Epithelial cell of esophagus (primary cell): ENCODE measurements at regions not wholly inside any gene's neighbourhood (a gene's known extent, or its start where the extent isn't known, plus 50 kb on each side); places are given as distances from the start of the nearest gene placed in this dataset.

Experiments
- DNase-seq: peaks from one replicate; pipeline ENCODE4 v3.0.0; 2010; ENCODE audit warnings: low read depth
- H3K4me3 ChIP-seq: 2 replicates; pipeline ENCODE4 v1.5.1; 2011; ENCODE audit warnings: mild to moderate bottlenecking, low read length, control low read depth
- TF ChIP-seq, protein P1 (sequence below): IDR thresholded peaks from 2 replicates; pipeline ENCODE4 v1.5.1; 2011; ENCODE audit warnings: low read depth, mild to moderate bottlenecking, low read length, control low read depth, inconsistent platforms; ENCODE audit not compliant: insufficient read depth; ENCODE audit errors: missing control alignments

DNA sequence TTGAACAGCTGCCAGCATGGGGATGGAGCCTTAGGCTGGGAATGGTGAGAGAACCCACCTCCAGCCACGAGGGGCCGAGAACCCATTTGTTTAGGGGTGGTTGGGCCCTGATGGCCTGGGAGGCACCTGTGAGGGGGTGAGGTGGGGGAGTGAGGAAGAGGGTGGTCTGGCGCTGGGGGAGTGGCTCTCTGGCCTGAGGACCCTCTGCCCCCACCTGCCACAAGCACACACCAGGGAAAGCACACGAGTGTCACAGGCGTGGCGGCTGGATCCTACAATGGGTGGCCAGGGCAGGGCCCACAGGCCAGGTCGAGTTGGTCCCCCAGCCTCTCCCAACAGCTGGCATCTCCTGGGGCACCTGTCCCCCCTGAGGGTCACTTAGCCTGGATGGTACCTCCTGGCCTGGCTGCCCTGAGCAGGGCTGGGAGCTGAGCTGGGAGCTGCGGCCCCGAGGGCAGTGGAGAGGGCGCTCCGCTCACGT, 340.5 kb downstream of the TMEM121 start:
- TF ChIP-seq, protein P1, sequence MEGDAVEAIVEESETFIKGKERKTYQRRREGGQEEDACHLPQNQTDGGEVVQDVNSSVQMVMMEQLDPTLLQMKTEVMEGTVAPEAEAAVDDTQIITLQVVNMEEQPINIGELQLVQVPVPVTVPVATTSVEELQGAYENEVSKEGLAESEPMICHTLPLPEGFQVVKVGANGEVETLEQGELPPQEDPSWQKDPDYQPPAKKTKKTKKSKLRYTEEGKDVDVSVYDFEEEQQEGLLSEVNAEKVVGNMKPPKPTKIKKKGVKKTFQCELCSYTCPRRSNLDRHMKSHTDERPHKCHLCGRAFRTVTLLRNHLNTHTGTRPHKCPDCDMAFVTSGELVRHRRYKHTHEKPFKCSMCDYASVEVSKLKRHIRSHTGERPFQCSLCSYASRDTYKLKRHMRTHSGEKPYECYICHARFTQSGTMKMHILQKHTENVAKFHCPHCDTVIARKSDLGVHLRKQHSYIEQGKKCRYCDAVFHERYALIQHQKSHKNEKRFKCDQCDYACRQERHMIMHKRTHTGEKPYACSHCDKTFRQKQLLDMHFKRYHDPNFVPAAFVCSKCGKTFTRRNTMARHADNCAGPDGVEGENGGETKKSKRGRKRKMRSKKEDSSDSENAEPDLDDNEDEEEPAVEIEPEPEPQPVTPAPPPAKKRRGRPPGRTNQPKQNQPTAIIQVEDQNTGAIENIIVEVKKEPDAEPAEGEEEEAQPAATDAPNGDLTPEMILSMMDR: no peak
- no peak overlapping the region for H3K4me3 ChIP-seq
- no peak for DNase-seq

DNA sequence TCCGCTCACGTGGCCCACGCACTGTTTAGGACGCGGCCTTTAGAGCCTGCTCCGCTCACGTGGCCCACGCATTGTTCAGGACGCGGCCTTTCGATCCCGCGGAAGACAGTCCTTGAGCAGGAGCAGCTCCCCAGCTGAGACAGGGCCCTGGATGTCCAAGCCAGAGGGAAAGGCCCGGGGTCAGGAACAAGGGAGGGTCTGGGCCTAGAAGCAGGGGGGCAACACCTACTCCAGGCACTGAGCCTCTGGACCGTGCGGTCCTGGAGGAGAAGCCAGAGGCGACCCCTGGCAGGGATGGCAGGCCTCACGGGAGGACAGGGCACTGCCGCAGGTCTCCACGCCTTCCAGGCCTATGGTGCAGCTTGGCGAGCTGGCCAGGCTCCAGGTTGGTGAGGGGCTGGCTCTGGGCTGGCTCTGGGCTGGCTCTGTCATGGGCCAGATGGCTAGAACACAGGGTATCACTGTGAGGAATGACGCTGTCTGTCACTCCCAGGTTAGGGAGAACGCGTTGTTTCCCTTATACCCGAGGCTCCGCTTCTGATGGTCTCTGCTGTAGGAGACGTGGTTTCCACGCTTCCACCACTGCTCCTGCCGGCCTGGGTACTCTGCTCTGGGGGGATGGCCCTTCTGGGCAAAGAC, 341.7 kb downstream of the TMEM121 start:
- H3K4me3 ChIP-seq: no peak overlapping the region
- TF ChIP-seq, protein P1: no peak
- DNase-seq: no peak

DNA sequence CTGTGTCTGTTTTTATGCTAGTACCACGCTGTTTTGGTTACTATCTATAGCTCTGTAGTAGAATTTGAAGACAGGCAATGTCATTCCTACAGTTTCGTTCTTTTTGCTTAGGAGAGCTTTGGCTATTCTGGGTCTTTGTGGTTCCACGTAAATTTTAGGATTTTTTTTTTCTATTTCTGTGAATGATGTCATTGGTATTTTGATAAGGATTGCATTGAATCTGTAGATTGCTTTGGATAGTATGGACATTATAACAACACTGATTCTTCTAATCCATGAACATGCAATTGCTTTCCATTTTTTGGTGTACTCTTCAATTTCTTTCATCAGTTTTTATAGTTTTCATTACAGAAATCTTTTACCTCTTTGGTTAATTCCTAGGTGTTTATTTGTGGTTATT, 345.2 kb downstream of the TMEM121 start:
- no peak for DNase-seq
- TF ChIP-seq, protein P1: no peak

DNA sequence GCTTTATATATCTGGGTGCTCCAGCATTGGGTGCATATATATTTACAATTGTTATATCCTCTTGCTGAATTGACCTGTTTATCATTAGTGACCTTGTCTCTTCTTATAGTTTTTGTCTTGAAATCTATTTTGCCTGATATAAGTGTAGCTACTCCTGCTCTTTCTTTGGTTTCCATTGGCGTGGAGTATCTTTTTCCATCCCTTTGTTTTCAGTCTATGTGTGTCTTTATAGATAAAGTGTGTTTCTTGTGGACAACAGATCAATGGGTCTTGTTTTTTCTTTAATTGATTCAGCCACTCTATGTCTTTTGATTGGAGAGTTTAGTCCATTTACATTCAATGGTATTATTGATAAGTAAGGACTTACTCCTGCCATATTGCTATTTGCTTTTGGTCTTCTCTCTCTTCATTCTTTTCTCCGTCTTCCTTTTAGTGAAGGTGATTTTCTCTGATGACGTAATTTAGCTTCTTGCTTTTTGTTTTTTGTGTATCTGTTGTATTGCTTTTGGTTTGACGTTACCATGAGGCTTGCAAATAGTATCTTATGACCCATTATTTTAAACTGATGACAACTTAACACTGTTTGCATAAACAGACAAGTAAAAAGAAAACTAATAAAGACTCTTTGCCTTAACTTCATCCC, 347.6 kb downstream of the TMEM121 start:
- no peak for DNase-seq
- no peak overlapping the region for H3K4me3 ChIP-seq
- TF ChIP-seq, protein P1: no peak

More for the DNA sequence above, 345.2 kb downstream of the TMEM121 start:
- no peak overlapping the region for H3K4me3 ChIP-seq

DNA sequence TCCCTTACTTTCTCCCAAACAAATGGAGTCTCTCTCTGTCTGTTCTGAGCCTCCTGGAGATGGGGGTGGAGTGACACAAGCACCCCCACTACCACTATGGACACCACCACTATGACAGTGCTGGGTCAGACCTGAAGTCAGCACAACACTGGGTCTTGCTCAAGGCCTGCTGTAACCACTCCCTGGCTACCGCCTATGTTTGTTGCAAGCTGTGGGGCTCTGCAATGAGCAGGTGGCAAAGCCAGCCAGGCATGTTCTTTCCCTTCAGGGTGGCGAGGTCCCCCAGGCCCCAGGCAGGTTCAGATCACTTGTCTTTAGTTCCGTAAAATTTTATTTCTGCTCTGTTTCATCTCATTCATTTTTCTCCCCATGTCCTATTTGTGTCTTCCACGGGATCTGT, 349.8 kb downstream of the TMEM121 start:
- DNase-seq: no peak
- TF ChIP-seq, protein P1: no peak
- H3K4me3 ChIP-seq: no peak overlapping the region

DNA sequence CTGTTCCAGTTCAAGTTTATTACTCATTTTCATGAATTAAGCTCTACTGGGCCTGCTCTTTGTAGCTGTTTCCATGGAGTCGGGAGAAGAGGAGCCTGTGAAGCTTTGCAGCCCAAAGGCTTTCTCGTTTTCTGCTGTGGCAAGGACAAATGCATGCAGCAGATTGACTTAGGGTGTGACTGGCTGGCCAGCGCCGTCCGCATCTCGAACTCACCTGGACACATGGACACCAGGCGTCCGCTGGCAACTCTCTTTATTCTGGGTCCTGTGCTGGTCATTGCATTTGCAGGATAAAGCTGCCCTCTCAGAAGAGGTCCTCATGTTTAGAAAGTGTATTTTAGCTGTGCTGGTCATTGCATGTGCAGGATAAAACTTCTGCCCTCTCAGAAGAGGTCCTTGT, 350.4 kb downstream of the TMEM121 start:
- no peak overlapping the region for H3K4me3 ChIP-seq
- DNase-seq: no peak
- TF ChIP-seq, protein P1: no peak
